Loucy (cell line): ENCODE measurements at regions not wholly inside any gene's neighbourhood (a gene's known extent, or its start where the extent isn't known, plus 50 kb on each side); places are given as distances from the start of the nearest gene placed in this dataset.

Source experiments
- CTCF ChIP-seq: fragments of 200-600 bp; sonication (generic); conservative IDR thresholded peaks from 2 replicates; pipeline ENCODE4 v1.5.1; 2014; ENCODE audit warnings: mild to moderate bottlenecking, antibody characterized with exemption, low read length
- EZH2phosphoT487 ChIP-seq: fragments of 200-600 bp; IDR thresholded peaks from 2 replicates; pipeline ENCODE4 v1.6.1; 2018; ENCODE audit warnings: antibody characterized with exemption, mild to moderate bottlenecking, moderate library complexity, borderline replicate concordance

DNA sequence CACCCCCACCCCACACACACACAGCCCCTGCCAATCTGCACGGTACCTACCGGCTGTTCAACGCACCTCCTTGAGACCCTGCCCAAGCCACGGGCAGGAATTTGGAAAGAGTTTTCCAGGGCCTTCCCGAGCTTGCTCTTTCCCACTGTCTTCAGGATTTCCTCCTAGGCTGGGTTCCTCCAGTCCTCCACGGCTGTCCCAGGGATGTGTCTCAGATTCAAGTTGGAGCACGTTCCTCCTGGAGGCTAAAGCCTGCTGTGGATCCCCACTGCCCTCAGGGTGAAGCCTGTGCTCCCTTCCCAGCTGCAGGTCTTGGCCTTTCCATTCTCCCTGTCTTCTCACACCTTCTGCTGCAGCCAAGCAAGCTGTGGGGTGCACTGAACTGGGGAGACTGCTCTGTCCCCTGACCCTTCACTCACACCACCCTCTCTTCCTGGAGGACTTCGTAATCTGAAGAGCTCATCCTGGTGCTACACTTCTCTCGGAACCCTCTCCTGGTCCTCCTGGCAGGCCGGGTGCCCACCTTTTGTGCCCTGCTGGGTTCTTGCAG is 54.9 kb upstream of the HS6ST1 start:
- TF ChIP-seq CTCF, result no peak
- no peak for TF ChIP-seq EZH2phosphoT487
